Activated CD8-positive, alpha-beta memory T cell treated with anti-CD3 and anti-CD28 coated beads for 24 hours (primary cell): ENCODE measurements at regions not wholly inside any gene's neighbourhood (a gene's known extent, or its start where the extent isn't known, plus 50 kb on each side); places are given as distances from the start of the nearest gene placed in this dataset.
"Not testable (repeated sequence)": the region's sequence is repeated elsewhere in the genome, so short reads cannot be mapped to it uniquely, and the experiment has no call there.

Experiments
- DNase-seq: peaks from one replicate; pipeline ENCODE4 v3.0.0-alpha.2; 2020

GRCh38 chr4:49229243-49229642, 243.2 kb downstream of the CWH43 start:
- not testable (repeated sequence) for DNase-seq

- DNase-seq, result not testable (repeated sequence)
These were observed 243.6 kb downstream of the CWH43 start for GRCh38 chr4:49229713-49230112.

GRCh38 chr4:49233346-49233745, 247.3 kb downstream of the CWH43 start:
- not testable (repeated sequence) for DNase-seq

GRCh38 chr4:49233749-49234148, 247.7 kb downstream of the CWH43 start:
- DNase-seq, result not testable (repeated sequence)

- DNase-seq, result not testable (repeated sequence)
These were observed 248.3 kb downstream of the CWH43 start for GRCh38 chr4:49234382-49234781.

- DNase-seq, result not testable (repeated sequence)
These were observed 249.5 kb downstream of the CWH43 start for GRCh38 chr4:49235413-49236160.

- not testable (repeated sequence) for DNase-seq
These were observed 250.4 kb downstream of the CWH43 start for GRCh38 chr4:49236474-49236873.

GRCh38 chr4:49241295-49241694, 255.2 kb downstream of the CWH43 start:
- not testable (repeated sequence) for DNase-seq

- not testable (repeated sequence) for DNase-seq
These were observed 276.7 kb downstream of the CWH43 start for GRCh38 chr4:49262786-49263185.

GRCh38 chr4:49270435-49270834, 284.4 kb downstream of the CWH43 start:
- not testable (repeated sequence) for DNase-seq

- DNase-seq, result not testable (repeated sequence)
These were observed 284.8 kb downstream of the CWH43 start for GRCh38 chr4:49270912-49271311.

- DNase-seq, result not testable (repeated sequence)
These were observed 299.8 kb downstream of the CWH43 start for GRCh38 chr4:49285905-49286304.

- not testable (repeated sequence) for DNase-seq
These were observed 301.1 kb downstream of the CWH43 start for GRCh38 chr4:49286926-49287745.

- not testable (repeated sequence) for DNase-seq
These were observed 301.8 kb downstream of the CWH43 start for GRCh38 chr4:49287893-49288292.

GRCh38 chr4:49288796-49289195, 302.7 kb downstream of the CWH43 start:
- DNase-seq, result not testable (repeated sequence)

GRCh38 chr4:49314815-49315214, 328.7 kb downstream of the CWH43 start:
- DNase-seq, result not testable (repeated sequence)

- not testable (repeated sequence) for DNase-seq
These were observed 334.8 kb downstream of the CWH43 start for GRCh38 chr4:49320725-49321410.

GRCh38 chr4:49321511-49322300, 335.6 kb downstream of the CWH43 start:
- not testable (repeated sequence) for DNase-seq

- not testable (repeated sequence) for DNase-seq
These were observed 336.8 kb downstream of the CWH43 start for GRCh38 chr4:49322610-49323572.

GRCh38 chr4:49323573-49323940, 337.5 kb downstream of the CWH43 start:
- DNase-seq, result not testable (repeated sequence)
